Trophoblast cell (in vitro differentiated cells and primary cell): ENCODE measurements at regions not wholly inside any gene's neighbourhood (a gene's known extent, or its start where the extent isn't known, plus 50 kb on each side); places are given as distances from the start of the nearest gene placed in this dataset.

ENCODE experiments used
- DNase-seq, 2 donors: peaks; one replicate each; pipeline ENCODE4 v3.0.0-alpha.2; 2016
- H2AFZ ChIP-seq: 2 replicates; pipeline ENCODE4 v1.6.1; 2013; ENCODE audit warnings: low read length, moderate library complexity, mild to moderate bottlenecking; ENCODE audit not compliant: insufficient read depth, poor library complexity
- H2AK5ac ChIP-seq: 2 replicates; pipeline ENCODE4 v1.6.1; 2013; ENCODE audit warnings: mild to moderate bottlenecking, low read length
- H2BK120ac ChIP-seq: 2 replicates; pipeline ENCODE4 v1.6.1; 2013; ENCODE audit warnings: low read length, mild to moderate bottlenecking, moderate library complexity; ENCODE audit not compliant: insufficient read depth, poor library complexity
- H2BK12ac ChIP-seq: 2 replicates; pipeline ENCODE4 v1.6.1; 2013; ENCODE audit warnings: mild to moderate bottlenecking, low read length, moderate library complexity
- H2BK5ac ChIP-seq: 2 replicates; pipeline ENCODE4 v1.6.1; 2013; ENCODE audit warnings: low read length, low read depth, moderate library complexity, mild to moderate bottlenecking; ENCODE audit not compliant: poor library complexity
- H3K14ac ChIP-seq: 2 replicates; pipeline ENCODE4 v1.6.1; 2013; ENCODE audit warnings: mild to moderate bottlenecking, low read length
- H3K18ac ChIP-seq: 2 replicates; pipeline ENCODE4 v1.6.1; 2013; ENCODE audit warnings: mild to moderate bottlenecking, low read length
- H3K23ac ChIP-seq: 2 replicates; pipeline ENCODE4 v1.6.1; 2013; ENCODE audit warnings: low read length
- H3K27ac ChIP-seq: 2 replicates; pipeline ENCODE4 v1.5.1; 2013; ENCODE audit warnings: low read depth, mild to moderate bottlenecking, inconsistent platforms, low read length, moderate library complexity
- H3K27me3 ChIP-seq: 2 replicates; pipeline ENCODE4 v1.6.1; 2013; ENCODE audit warnings: inconsistent platforms, mild to moderate bottlenecking, low read length, moderate library complexity; ENCODE audit not compliant: insufficient read depth
- H3K36me3 ChIP-seq, 2 experiments: 1 replicate in 1 of 2; 2 replicates in 1 of 2; pipeline ENCODE4 v1.6.1; 2013; ENCODE audit warnings: low read length in 2 of 2, mild to moderate bottlenecking in 2 of 2, moderate library complexity in 1 of 2; ENCODE audit not compliant: insufficient read depth in 2 of 2, control insufficient read depth in 1 of 2
- H3K4ac ChIP-seq: 2 replicates; pipeline ENCODE4 v1.6.1; 2013; ENCODE audit warnings: low read depth, mild to moderate bottlenecking, low read length, moderate library complexity
- H3K4me1 ChIP-seq, 2 experiments: 1 replicate in 1 of 2; 2 replicates in 1 of 2; pipeline ENCODE4 v1.6.1; 2013; ENCODE audit warnings: low read length in 2 of 2, mild to moderate bottlenecking in 2 of 2, moderate library complexity in 1 of 2; ENCODE audit not compliant: insufficient read depth in 2 of 2, control insufficient read depth in 1 of 2
- H3K4me2 ChIP-seq: 2 replicates; pipeline ENCODE4 v1.6.1; 2013; ENCODE audit warnings: inconsistent platforms, mild to moderate bottlenecking, low read length, moderate library complexity
- H3K4me3 ChIP-seq: 2 replicates; pipeline ENCODE4 v1.5.1; 2013; ENCODE audit warnings: mild to moderate bottlenecking, low read depth, low read length, inconsistent platforms
- H3K79me1 ChIP-seq: one replicate; pipeline ENCODE4 v1.6.1; 2013; ENCODE audit warnings: low read length
- H3K79me2 ChIP-seq: 2 replicates; pipeline ENCODE4 v1.6.1; 2013; ENCODE audit warnings: low read length, mild to moderate bottlenecking; ENCODE audit not compliant: control insufficient read depth, insufficient read depth, poor library complexity
- H3K9ac ChIP-seq: 2 replicates; pipeline ENCODE4 v1.6.1; 2013; ENCODE audit warnings: mild to moderate bottlenecking, low read length
- H3K9me3 ChIP-seq: 2 replicates; pipeline ENCODE4 v1.6.1; 2013; ENCODE audit warnings: low read depth, mild to moderate bottlenecking, control low read depth, inconsistent platforms, low read length; ENCODE audit not compliant: insufficient read depth
- H4K12ac ChIP-seq: 2 replicates; pipeline ENCODE4 v1.6.1; 2013; ENCODE audit warnings: low read depth, mild to moderate bottlenecking, low read length, moderate library complexity
- H4K8ac ChIP-seq: 2 replicates; pipeline ENCODE4 v1.6.1; 2013; ENCODE audit warnings: low read depth, mild to moderate bottlenecking, low read length, moderate library complexity
- H4K91ac ChIP-seq: one replicate; pipeline ENCODE4 v1.6.1; 2013; ENCODE audit warnings: low read depth, mild to moderate bottlenecking, low read length, moderate library complexity
- WGBS: extraction: QIAGEN DNeasy Blood & Tissue Kit; methylation state at CpG from one replicate; pipeline ENCODE4 v1.1.7; 2013; ENCODE audit warnings: missing lambda C conversion rate; ENCODE audit not compliant: insufficient read length, insufficient coverage; ENCODE audit errors: extremely low coverage; 5-methylcytosine and 5-hydroxymethylcytosine counted together

DNA sequence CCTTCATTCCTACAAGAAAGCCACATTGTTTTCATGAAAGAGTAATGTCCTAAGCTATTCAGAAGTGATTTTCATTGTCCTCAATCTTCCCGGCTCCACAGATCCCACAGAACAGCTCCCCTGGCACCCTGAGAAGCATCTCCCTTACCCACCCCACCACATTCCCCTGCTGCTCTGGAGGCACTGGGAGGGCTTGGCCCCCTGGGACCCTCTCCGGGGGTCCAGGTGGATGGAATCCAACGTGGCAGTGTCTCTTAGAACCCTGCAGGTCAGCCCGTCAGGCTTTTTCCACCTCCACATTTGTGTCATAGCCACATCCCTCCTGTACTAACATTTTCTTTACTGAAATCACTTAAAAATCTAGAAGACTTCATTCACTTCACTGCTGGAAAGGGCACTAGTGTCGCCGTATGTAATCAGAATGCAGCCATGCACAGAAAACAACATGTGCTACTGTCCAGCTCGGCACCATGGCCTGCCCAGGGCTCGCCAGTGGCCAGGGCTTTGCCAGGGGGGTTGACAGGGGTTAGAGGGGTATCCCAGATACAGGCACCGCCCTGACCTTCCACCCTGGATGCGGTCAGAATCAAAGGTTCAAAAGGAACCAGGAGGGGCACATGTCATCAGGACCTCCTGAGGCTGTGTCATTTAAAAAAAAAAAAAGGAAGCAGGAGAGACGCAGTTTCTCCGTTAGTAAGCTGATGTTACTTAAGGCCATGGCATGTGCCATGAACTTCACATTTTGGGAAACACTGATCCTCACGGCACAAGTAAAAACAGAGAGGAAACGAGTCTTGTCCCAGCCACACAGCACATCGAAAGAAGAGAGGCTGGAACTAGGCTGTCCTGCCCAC is 106.3 kb downstream of the LSM3 start:
- Histone ChIP-seq H3K36me3 (no peaks in the 10 kb centered on the region), H2BK5ac (no peak overlapping the region), H3K14ac (no peak overlapping the region), H3K9ac (no peak overlapping the region), H4K91ac (no peak overlapping the region), H2BK120ac (no peak overlapping the region), H3K79me1 (peaks cover 2% of the 10 kb centered on the region), H3K9me3 (no peaks in the 10 kb centered on the region), H3K27me3 (no peaks in the 10 kb centered on the region), H3K4me1 (peaks cover 17 to 20% of the 10 kb centered on the region in 2 experiments), H2BK12ac (no peak overlapping the region), H4K12ac (no peak overlapping the region), H3K4me2 (no peak overlapping the region), H3K18ac (no peak overlapping the region), H3K27ac (no peak overlapping the region), H2AFZ (no peak overlapping the region), H3K4me3 (no peak overlapping the region), H4K8ac (no peak overlapping the region), H3K79me2 (no peaks in the 10 kb centered on the region), H3K4ac (no peak overlapping the region), H3K23ac (no peak overlapping the region), H2AK5ac (no peak overlapping the region)
- DNase-seq = no peak
- no CpG with 5 or more reads among the region's 15 CpGs for WGBS

DNA sequence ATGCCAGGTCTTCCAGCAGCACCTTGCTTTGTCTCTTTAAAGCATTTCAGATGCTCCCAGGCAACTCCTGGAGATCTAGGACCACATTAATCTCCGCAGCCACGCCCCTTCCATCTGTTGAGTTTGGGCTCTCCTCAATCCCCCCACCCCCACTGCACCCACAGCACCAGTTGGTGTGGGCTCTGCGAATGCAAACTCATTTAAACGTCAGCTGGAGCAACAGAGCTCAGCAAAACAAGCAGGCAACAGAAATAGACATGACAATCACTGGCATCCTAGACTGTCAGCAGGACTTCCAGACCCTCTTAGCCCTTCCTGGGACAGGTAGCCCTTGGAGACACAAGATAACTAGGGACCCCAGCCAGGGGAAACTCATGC is 106.9 kb downstream of the LSM3 start:
- Histone ChIP-seq H2BK120ac (no peak overlapping the region), H3K14ac (no peak overlapping the region), H3K4me3 (no peak overlapping the region), H2BK12ac (no peak overlapping the region), H3K4ac (no peak overlapping the region), H3K9ac (no peak overlapping the region), H3K23ac (no peak overlapping the region), H3K4me1 (peaks cover 20 to 21% of the 10 kb centered on the region in 2 experiments), H3K79me1 (peaks cover 3% of the 10 kb centered on the region), H2BK5ac (no peak overlapping the region), H2AFZ (no peak overlapping the region), H4K91ac (no peak overlapping the region), H3K79me2 (no peaks in the 10 kb centered on the region), H3K9me3 (no peaks in the 10 kb centered on the region), H3K27me3 (no peaks in the 10 kb centered on the region), H3K27ac (no peak overlapping the region), H3K4me2 (no peak overlapping the region), H3K36me3 (no peaks in the 10 kb centered on the region), H4K8ac (no peak overlapping the region), H3K18ac (no peak overlapping the region), H4K12ac (no peak overlapping the region), H2AK5ac (no peak overlapping the region)
- no peak for DNase-seq
- no CpG with 5 or more reads among the region's 4 CpGs for WGBS

GRCh38 chr3:14286887-14287500 is 108.4 kb downstream of the LSM3 start:
- Histone ChIP-seq H3K27ac (no peak overlapping the region), H3K79me2 (no peaks in the 10 kb centered on the region), H3K36me3 (no peaks in the 10 kb centered on the region), H3K23ac (no peak overlapping the region), H4K91ac (no peak overlapping the region), H3K4me1 (peaks cover 12 to 21% of the 10 kb centered on the region in 2 experiments), H3K4me3 (no peak overlapping the region), H3K9me3 (no peaks in the 10 kb centered on the region), H4K12ac (no peak overlapping the region), H3K18ac (no peak overlapping the region), H2BK5ac (no peak overlapping the region), H4K8ac (no peak overlapping the region), H2AK5ac (no peak overlapping the region), H2BK12ac (no peak overlapping the region), H3K4ac (no peak overlapping the region), H3K79me1 (peaks cover 8% of the 10 kb centered on the region), H2AFZ (no peak overlapping the region), H3K9ac (no peak overlapping the region), H3K4me2 (no peak overlapping the region), H3K27me3 (no peaks in the 10 kb centered on the region), H3K14ac (no peak overlapping the region), H2BK120ac (no peak overlapping the region)
- DNase-seq = no peak
- no CpG with 5 or more reads among the region's 7 CpGs for WGBS

GRCh38 chr3:14288177-14288788 is 109.7 kb downstream of the LSM3 start:
- Histone ChIP-seq H3K18ac (no peak overlapping the region), H3K4me1 (peaks cover 8 to 17% of the 10 kb centered on the region in 2 experiments), H2BK120ac (no peak overlapping the region), H3K36me3 (no peaks in the 10 kb centered on the region), H3K79me1 (peaks cover 8% of the 10 kb centered on the region), H2AFZ (no peak overlapping the region), H3K4ac (no peak overlapping the region), H2AK5ac (no peak overlapping the region), H3K79me2 (no peaks in the 10 kb centered on the region), H3K9me3 (no peaks in the 10 kb centered on the region), H4K12ac (no peak overlapping the region), H3K14ac (no peak overlapping the region), H3K9ac (no peak overlapping the region), H4K91ac (no peak overlapping the region), H4K8ac (no peak overlapping the region), H3K27me3 (no peaks in the 10 kb centered on the region), H3K27ac (no peak overlapping the region), H3K23ac (no peak overlapping the region), H3K4me2 (no peak overlapping the region), H2BK12ac (no peak overlapping the region), H3K4me3 (no peak overlapping the region), H2BK5ac (no peak overlapping the region)
- no peak for DNase-seq
- no CpG with 5 or more reads among the region's 2 CpGs for WGBS
